HepG2 (cell line): ENCODE measurements at regions not wholly inside any gene's neighbourhood (a gene's known extent, or its start where the extent isn't known, plus 50 kb on each side); places are given as distances from the start of the nearest gene placed in this dataset.

Source experiments
- ATAC-seq: fragments of 200-7000 bp; cut with Tn5 transposase; 3 replicates; pipeline ENCODE4 v1.9.1; 2020; ENCODE audit warnings: mild to moderate bottlenecking, moderate library complexity
- BruUV-seq: library from RNA; stranded (reverse); fragments of 400-500 nt; replicated peaks from 2 replicates; lab custom pipeline; 2021; lab: Mats Ljungman, UMichigan
- CTCF ChIA-PET: fragments of 300-600 bp; formaldehyde crosslinking; extraction: SDS; loops from one replicate; lab custom pipeline; 2021; ENCODE audit warnings: low total read pairs, inconsistent platforms, low intra/inter-chr PET ratio; lab: Yijun Ruan, JAX
- POLR2A ChIA-PET: fragments of 350-600 bp; sonication (Branson Sonifier 250); formaldehyde crosslinking; loops from one replicate; lab custom pipeline; 2020; ENCODE audit warnings: antibody characterized with exemption, inconsistent platforms; lab: Yijun Ruan, JAX
- DNase-seq: peaks from one replicate; pipeline ENCODE4 v3.0.0-alpha.2; 2015; ENCODE audit warnings: low spot score
- FAIRE-seq: peaks from 3 replicates; lab custom pipeline; 2011; peaks lifted over from hg19 to GRCh38; lab: Jason Lieb, UNC
- H2AFZ ChIP-seq: one replicate; pipeline ENCODE4 v1.6.1; 2011; ENCODE audit warnings: low read length, inconsistent platforms
- H3K27ac ChIP-seq: fragments of 300-600 bp; 3 replicates; pipeline ENCODE4 v1.8.0; 2011; ENCODE audit warnings: mixed run types, mild to moderate bottlenecking, mixed read lengths, low read length, inconsistent platforms; ENCODE audit not compliant: insufficient read depth; ENCODE audit errors: extremely low read length
- H3K27me3 ChIP-seq, 2 experiments: fragments of 200-600 bp in 1 of 2; 2 replicates in 1 of 2; 3 replicates in 1 of 2; pipeline versions ENCODE4 v1.6.0 to v1.8.0; 2011; ENCODE audit warnings: low read length in 2 of 2, mild to moderate bottlenecking in 2 of 2, moderate library complexity in 2 of 2, inconsistent platforms in 1 of 2; ENCODE audit not compliant: insufficient read depth in 2 of 2, control insufficient read depth in 1 of 2
- H3K36me3 ChIP-seq, 2 experiments: fragments of 200-600 bp in 1 of 2; replicated peaks in 1 of 2; 2 replicates in 1 of 2; 3 replicates in 1 of 2; pipeline versions ENCODE4 v1.5.1 to v1.8.0; 2011; ENCODE audit warnings: low read length in 2 of 2, inconsistent platforms in 1 of 2; ENCODE audit not compliant: insufficient read depth in 2 of 2, control insufficient read depth in 1 of 2
- H3K4me1 ChIP-seq: 2 replicates; pipeline ENCODE4 v1.5.1; 2012; ENCODE audit warnings: low read length, inconsistent platforms; ENCODE audit not compliant: insufficient read depth
- H3K4me2 ChIP-seq: 2 replicates; pipeline ENCODE4 v1.6.0; 2011; ENCODE audit warnings: low read depth, low read length, inconsistent platforms
- H3K4me3 ChIP-seq, 3 experiments: fragments of 200-600 bp in 1 of 3; sonication (generic), shearing (Covaris generic) in 1 of 3; replicated peaks in 1 of 3; 2 replicates each; pipeline ENCODE4 v1.5.1; 2011 to 2016; ENCODE audit warnings: low read length in 3 of 3, inconsistent platforms in 2 of 3, low read depth in 2 of 3, mild to moderate bottlenecking in 2 of 3, control low read depth in 1 of 3, mixed read lengths in 1 of 3; ENCODE audit not compliant: insufficient read depth in 1 of 3
- H3K79me2 ChIP-seq: one replicate; pipeline ENCODE4 v1.6.1; 2011; ENCODE audit warnings: low read length, inconsistent platforms; ENCODE audit not compliant: insufficient read depth
- H3K9ac ChIP-seq: 2 replicates; pipeline ENCODE4 v1.6.0; 2011; ENCODE audit warnings: mild to moderate bottlenecking, low read depth, low read length, inconsistent platforms; ENCODE audit not compliant: insufficient read depth
- H3K9me3 ChIP-seq: 2 replicates; pipeline ENCODE4 v1.5.1; 2012; ENCODE audit warnings: mild to moderate bottlenecking, low read length
- H4K20me1 ChIP-seq: 2 replicates; pipeline ENCODE4 v1.6.0; 2011; ENCODE audit warnings: inconsistent platforms, mild to moderate bottlenecking, low read length, moderate library complexity; ENCODE audit not compliant: insufficient read depth
- ELK4 ChIP-seq: sonication (generic); formaldehyde crosslinking; IDR thresholded peaks from 2 replicates; pipeline ENCODE4 v1.9.0; 2021; ENCODE audit warnings: missing genetic modification reagents, borderline replicate concordance
- NR3C1 ChIP-seq: sonication (generic); formaldehyde crosslinking; IDR thresholded peaks from 2 replicates; pipeline ENCODE4 v1.4.0; 2020; ENCODE audit warnings: missing genetic modification reagents
- PLSCR1 ChIP-seq: sonication (generic); formaldehyde crosslinking; IDR thresholded peaks from 2 replicates; pipeline ENCODE4 v1.5.0; 2020; ENCODE audit warnings: missing genetic modification reagents, mild to moderate bottlenecking, borderline replicate concordance
- POLR2G ChIP-seq: fragments of 200-400 bp; formaldehyde crosslinking; IDR thresholded peaks from 2 replicates; pipeline ENCODE4 v1.6.1; 2018; ENCODE audit warnings: mild to moderate bottlenecking, low read depth, low read length, moderate library complexity
- RBM22 ChIP-seq: fragments of 200-400 bp; formaldehyde crosslinking; optimal IDR thresholded peaks from 2 replicates; pipeline ENCODE3; 2017; ENCODE audit warnings: mild to moderate bottlenecking, low read length, moderate library complexity
- SOX5 ChIP-seq: IDR thresholded peaks from 2 replicates; pipeline ENCODE4 v1.6.1; 2016; ENCODE audit warnings: borderline replicate concordance
- ZNF646 ChIP-seq: sonication (generic); formaldehyde crosslinking; IDR thresholded peaks from 2 replicates; pipeline ENCODE4 v1.9.0; 2021; ENCODE audit warnings: mild to moderate bottlenecking, missing genetic modification reagents
- WGBS: methylation state at CpG from one replicate; pipeline ENCODE4 v1.1.6; 2017; ENCODE audit warnings: low lambda C conversion rate; 5-methylcytosine and 5-hydroxymethylcytosine counted together
- in situ Hi-C: cut with HindIII; loops from 2 replicates; pipeline ENCODE4 v1.10.0; 2017; ENCODE audit warnings: low pct_unique_long_range_greater_than_20kb; ENCODE audit not compliant: extremely low pct_ligation_motif_present
- intact Hi-C: fragments of 100-400 bp; cut with micrococcal nuclease; formaldehyde crosslinking; loops from one replicate; pipeline ENCODE4 v1.10.0; 2022; ENCODE audit not compliant: unreplicated experiment

- TF ChIP-seq ZNF646, result no peak
- TF ChIP-seq SOX5 (CRISPR knock-in tag), result no peak
These were observed 1259.5 kb upstream of the PIK3C3 start (continued) for GRCh38 chr18:40695526-40695925.

GRCh38 chr18:40692871-40693270 is 1262.2 kb upstream of the PIK3C3 start:
- no peaks in the 10 kb centered on the region for H4K20me1 ChIP-seq
- under 1% methylated on average over 3 of the region's 3 CpGs for WGBS
- H2AFZ ChIP-seq, result no peak overlapping the region
- in situ Hi-C loops (no loop called here), intact Hi-C loops (no loop called here)
- ChIA-PET CTCF (no interaction called here), POLR2A (no interaction called here)
- no peak for DNase-seq
- no peaks in the 10 kb centered on the region for H3K79me2 ChIP-seq
- no peaks in the 10 kb centered on the region for H3K27me3 ChIP-seq
- H3K9me3 ChIP-seq, result peaks cover 3% of the 10 kb centered on the region; the same call in 1 of the 2 replicates
- no peak for FAIRE-seq
- no TSS peak for BruUV-seq
- no peaks in the 10 kb centered on the region for H3K36me3 ChIP-seq
- ATAC-seq, result no peak
- no peak overlapping the region for H3K4me2 ChIP-seq
- no peak overlapping the region for H3K9ac ChIP-seq
- no peaks in the 10 kb centered on the region for H3K4me1 ChIP-seq
- TF ChIP-seq RBM22, result no peak
- TF ChIP-seq PLSCR1, result no peak
- no peak for TF ChIP-seq POLR2G
- TF ChIP-seq NR3C1 (CRISPR knock-in tag), result no peak
- TF ChIP-seq ELK4 (CRISPR knock-in tag), result no peak
- H3K27ac ChIP-seq, result no peak overlapping the region
- no peak overlapping the region for H3K4me3 ChIP-seq
